Activated CD4-positive, alpha-beta T cell treated with anti-CD3 and anti-CD28 coated beads for 48 hours (primary cell): ENCODE measurements at regions not wholly inside any gene's neighbourhood (a gene's known extent, or its start where the extent isn't known, plus 50 kb on each side); places are given as distances from the start of the nearest gene placed in this dataset.
"Not testable (repeated sequence)": the region's sequence is repeated elsewhere in the genome, so short reads cannot be mapped to it uniquely, and the experiment has no call there.

Experiments used
- DNase-seq: peaks from one replicate; pipeline ENCODE4 v3.0.0-alpha.2; 2020

DNA sequence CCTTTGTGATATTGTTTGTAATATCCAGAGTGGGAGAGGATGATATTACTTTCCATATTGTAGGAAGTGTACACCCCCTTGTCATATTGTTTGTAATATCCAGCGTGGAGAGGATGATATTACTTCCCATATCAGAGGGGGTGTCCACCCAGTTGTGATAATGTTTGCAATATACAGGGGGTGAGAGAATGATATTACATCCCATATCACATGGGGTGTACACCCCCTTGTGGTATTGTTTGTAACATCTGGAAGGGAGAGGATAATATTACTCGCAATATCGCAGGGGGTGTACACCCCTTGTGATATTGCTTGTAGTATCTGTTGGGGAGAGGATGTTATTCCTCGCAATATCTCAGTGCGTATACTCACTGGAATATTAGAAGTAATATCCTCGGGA, 61.5 kb downstream of the PRSS23 start:
- DNase-seq = no peak

GRCh38 chr11:86863476-86863875, 63.1 kb downstream of the PRSS23 start:
- DNase-seq = no peak

DNA sequence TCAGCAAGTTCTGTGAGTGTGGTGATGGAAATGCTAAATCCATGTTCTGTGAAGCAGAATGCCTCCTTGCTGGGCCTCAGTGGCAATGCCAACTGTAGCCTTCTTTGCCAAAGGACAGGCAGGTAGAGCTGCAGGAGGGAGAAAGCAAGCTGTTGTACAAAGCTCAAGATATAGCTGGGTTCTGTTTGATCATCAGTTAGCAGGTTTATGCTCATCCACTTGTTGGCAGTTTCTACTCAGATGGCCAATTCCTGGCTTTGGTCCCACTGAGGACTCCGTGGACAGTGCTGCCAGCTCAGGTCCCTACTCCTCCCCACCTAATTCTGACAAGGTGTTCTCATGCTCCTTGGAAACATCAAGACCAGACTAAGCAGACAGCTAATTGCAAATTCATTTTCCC, 65.1 kb downstream of the PRSS23 start:
- DNase-seq = no peak

DNA sequence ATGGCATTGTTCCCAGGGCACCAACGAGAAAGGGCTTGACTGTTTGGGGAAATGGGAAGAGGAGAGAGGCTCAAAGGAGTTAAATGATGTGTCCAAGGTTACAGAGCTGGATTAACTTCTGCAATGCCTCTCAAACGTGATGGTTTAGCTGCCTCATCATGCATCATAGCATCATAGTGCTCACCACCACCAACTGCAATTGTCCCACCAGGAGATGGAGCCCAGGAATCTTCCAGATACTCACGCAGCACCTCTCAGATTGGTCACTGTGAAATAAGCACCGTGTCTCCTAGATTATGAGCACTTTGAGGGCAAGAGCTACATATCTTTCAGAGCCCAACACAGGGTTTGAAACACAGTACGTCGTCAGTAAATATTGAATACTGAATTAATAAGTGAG, 69.2 kb downstream of the PRSS23 start:
- no peak for DNase-seq

- DNase-seq = peak; percentile 65
Measured at GRCh38 chr11:86869966-86870570, 69.7 kb downstream of the PRSS23 start.

DNA sequence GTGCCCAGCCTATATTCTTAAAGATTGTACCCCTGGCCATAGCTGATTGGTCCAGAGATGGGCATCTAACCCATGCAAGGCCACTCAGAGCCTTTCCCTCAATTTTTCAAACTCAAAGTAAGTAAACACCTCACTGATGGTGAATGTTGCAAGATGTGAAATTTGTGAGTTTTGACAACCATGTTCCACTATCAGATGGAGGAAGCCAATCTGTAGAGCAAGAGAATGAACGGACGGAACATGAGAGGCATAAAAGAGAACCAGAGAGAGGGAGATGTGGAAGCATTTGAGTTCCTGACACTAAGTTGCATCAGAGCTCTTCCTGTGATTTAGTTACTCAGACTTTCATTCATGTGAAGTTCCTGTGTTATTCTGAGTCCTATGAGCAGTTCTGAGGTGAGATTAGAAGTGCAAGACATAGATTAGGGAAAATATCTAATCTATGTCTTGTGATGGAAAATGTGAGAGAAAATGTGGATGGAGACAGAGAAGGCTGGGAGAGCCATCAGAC, 73.3 kb downstream of the PRSS23 start:
- DNase-seq = no peak

- DNase-seq = no peak
Measured at GRCh38 chr11:86874304-86875056, 74.1 kb downstream of the PRSS23 start.

DNA sequence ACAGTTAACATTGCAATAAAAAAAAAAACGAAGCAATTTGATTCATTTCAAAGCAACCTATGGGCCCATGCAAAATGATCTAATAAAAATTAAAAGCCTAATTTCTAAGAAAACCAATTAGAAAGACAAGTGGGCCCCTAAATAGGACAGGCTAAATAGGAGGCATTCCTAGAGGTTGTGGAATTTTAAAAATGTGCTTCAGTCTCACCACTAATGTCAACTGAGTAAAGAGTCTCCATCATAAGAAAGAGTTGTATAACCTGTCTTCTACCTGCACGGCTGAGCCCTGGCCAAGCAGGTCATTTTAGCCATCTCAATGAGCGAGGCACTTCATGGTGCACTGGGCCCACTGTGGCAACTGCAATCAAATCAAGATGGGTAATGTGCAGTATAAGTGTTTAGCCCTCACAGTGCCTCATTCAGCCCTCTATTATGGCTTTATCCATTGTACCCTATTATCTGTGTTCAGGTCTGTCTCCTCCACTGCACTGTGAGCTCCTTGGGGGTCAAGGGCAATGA, 76.4 kb downstream of the PRSS23 start:
- DNase-seq = no peak

DNA sequence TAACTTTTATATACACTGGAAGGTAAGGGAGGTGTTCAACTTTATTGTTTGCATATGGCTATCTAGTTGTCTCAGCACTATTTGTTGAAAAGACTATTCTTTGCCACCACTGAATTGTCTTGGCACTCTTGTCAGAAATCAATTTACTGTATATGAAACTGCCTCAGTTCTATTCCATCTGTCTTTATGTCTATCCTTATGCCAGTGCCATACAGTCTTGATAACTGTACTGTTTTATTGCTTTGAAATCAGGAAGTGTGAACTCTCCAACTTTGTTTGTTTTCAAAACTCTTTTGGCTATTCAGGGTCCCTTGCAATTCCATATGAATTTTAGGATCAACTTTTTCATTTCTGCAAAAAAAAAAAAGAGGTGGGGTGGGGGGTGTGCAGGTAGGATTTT, 77.2 kb downstream of the PRSS23 start:
- DNase-seq = no peak

DNA sequence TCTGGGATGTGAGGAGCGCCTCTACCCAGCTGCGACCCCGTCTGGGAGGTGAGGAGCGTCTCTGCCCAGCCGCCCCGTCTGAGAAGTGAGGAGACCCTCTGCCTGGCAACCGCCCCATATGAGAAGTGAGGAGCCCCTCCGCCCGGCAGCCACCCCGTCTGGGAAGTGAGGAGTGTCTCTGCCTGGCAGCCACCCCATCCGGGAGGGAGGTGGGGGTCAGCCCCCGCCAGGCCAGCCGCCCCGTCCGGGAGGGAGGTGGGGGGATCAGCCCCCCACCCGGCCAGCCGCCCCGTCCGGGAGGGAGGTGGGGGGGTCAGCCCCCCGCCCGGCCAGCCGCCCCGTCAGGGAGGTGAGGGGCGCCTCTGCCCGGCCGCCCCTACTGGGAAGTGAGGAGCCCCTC, 76.0 kb downstream of the FZD4 start:
- DNase-seq = not testable (repeated sequence)

- no peak for DNase-seq
Measured at GRCh38 chr11:86885311-86885710, 69.9 kb downstream of the FZD4 start.

DNA sequence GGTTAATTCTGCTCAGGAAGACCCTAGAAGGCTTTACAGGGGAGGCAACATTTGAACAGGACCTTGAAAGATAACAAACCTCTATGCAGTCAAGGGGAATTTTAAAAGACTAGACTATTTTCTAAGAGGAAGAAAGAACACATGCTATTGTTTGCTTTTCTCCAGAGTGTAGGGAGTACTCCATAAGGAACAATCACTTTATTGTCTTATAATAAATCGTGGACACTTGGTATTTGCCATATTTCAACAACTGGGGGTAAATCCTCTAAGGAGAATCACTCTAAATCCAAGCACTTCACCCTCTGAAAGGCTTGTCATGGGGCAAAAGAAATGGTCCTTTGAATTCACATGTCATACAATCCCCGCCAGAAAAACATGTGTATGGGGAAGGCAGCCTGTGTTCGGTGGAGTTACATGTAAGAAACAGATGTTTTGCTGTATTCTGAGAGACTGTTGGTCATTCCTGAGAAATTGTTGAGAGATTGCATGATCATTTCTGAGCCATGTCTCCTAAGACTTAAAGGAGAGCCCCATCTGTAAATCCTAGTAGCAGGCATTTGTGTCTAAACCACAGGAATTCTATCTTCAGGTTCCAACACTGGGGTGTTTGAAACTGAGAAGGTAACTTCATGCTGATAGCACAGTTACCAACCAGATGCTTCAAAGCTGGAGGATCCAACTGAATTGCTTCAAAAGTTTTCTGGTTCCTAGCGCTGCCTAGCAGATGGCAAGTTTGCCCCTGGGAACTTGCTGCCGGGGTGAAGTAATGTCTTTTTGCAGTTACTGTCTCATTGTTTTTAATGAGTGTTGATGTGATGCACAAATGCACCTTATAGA, 66.8 kb downstream of the FZD4 start:
- no peak for DNase-seq

DNA sequence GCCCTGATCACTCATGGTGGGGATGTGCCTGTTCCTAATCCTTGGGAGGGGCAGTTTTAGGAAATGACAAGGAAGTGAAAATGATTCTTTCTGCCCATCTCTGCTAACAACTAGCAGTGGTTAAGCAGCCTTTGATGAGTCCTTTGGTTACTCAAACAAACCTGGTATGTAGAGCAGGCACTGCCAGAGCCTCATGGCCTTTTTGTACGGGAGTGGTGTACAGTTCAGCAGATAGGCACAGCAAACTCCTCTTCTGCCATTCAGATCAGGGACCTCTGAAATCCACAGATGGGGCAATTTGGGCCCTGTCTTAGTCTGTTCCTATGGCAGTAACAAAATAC, 66.2 kb downstream of the FZD4 start:
- DNase-seq = no peak

DNA sequence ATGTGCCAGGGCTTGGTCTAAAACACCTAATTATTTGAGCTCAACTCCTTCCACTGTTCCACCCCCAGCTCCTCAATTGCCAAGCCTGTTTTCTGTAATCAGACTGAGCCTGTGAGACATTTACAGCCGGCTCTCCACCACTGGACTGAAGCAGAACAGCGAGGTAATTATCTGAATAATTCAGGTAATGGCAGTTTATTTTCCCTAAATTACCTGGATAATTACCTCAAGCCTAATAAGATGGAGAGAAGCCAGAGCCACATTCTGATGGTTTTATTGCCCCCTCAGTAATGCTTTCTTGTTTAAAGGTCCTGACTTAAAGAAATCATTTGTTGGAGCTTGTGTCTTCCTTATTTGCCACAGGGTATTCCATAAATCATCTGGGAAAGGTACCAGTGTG, 64.2 kb downstream of the FZD4 start:
- no peak for DNase-seq

DNA sequence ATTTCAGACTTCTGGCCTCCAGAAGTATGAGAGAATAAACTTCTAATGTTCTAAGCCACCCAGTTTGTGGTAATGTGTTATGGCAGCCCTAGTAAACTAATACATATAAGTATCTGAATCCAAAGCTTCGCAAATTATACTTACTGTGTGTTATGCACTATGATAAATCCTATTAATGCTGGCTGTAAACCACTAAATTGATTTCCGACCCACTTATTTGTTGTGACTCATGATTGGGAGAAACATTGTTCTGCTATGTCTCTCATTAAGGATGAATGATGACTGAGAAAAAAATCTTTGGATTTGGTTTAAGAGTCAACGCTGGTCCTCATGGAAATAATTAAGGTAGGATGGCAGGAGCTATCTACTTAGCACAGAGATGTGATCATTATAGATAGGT, 62.0 kb downstream of the FZD4 start:
- no peak for DNase-seq
